ENCODE measurements at regions not wholly inside any gene's neighbourhood (a gene's known extent, or its start where the extent isn't known, plus 50 kb on each side); places are given as distances from the start of the nearest gene placed in this dataset.

- TF ChIP-seq CTCF (IDR thresholded peaks at IDR 0.05; ENCODE audit: insufficient read depth, low read length, poor library complexity, severe bottlenecking) = no peak
- no peak for TF ChIP-seq EZH2phosphoT487 (conservative IDR thresholded peaks at IDR 0.05; ENCODE audit: low read length)
These were observed 75.9 kb upstream of the ZDHHC17 start for GRCh38 chr12:76687981-76688380.
